GM19372 (cell line): ENCODE measurements at regions not wholly inside any gene's neighbourhood (a gene's known extent, or its start where the extent isn't known, plus 50 kb on each side); places are given as distances from the start of the nearest gene placed in this dataset.

Source experiments
- ATAC-seq: cut with Tn5 transposase; IDR thresholded peaks from one replicate; pipeline ENCODE4 v1.9.1; 2021; ENCODE audit warnings: mild to moderate bottlenecking, low read depth, moderate library complexity; ENCODE audit not compliant: unreplicated experiment

- ATAC-seq: no peak
These were observed 50.8 kb upstream of the JAG1 start for GRCh38 chr20:10724449-10725173.

GRCh38 chr20:10728873-10729670, 55.3 kb upstream of the JAG1 start:
- no peak for ATAC-seq

- ATAC-seq: no peak
These were observed 56.0 kb upstream of the JAG1 start for GRCh38 chr20:10729785-10730184.

GRCh38 chr20:10730629-10731183, 56.9 kb upstream of the JAG1 start:
- no peak for ATAC-seq

- ATAC-seq: no peak
These were observed 57.6 kb upstream of the JAG1 start for GRCh38 chr20:10731190-10731965.

- ATAC-seq: no peak
These were observed 59.3 kb upstream of the JAG1 start for GRCh38 chr20:10733122-10733521.

GRCh38 chr20:10735195-10735949, 61.6 kb upstream of the JAG1 start:
- ATAC-seq: no peak

- ATAC-seq: no peak
These were observed 65.3 kb upstream of the JAG1 start for GRCh38 chr20:10739134-10739533.

GRCh38 chr20:10739566-10739965, 65.8 kb upstream of the JAG1 start:
- ATAC-seq: no peak

GRCh38 chr20:10741060-10741459, 67.3 kb upstream of the JAG1 start:
- no peak for ATAC-seq

- ATAC-seq: no peak
These were observed 72.0 kb upstream of the JAG1 start for GRCh38 chr20:10745790-10746189.

GRCh38 chr20:10747019-10747418, 73.2 kb upstream of the JAG1 start:
- ATAC-seq: no peak

- ATAC-seq: no peak
These were observed 75.3 kb upstream of the JAG1 start for GRCh38 chr20:10749084-10749483.

GRCh38 chr20:10752206-10752605, 78.4 kb upstream of the JAG1 start:
- no peak for ATAC-seq

- no peak for ATAC-seq
These were observed 81.0 kb upstream of the JAG1 start for GRCh38 chr20:10754824-10755223.

- ATAC-seq: no peak
These were observed 84.6 kb upstream of the JAG1 start for GRCh38 chr20:10758446-10758845.

- ATAC-seq: no peak
These were observed 87.4 kb upstream of the JAG1 start for GRCh38 chr20:10761232-10761631.

- no peak for ATAC-seq
These were observed 88.0 kb upstream of the JAG1 start for GRCh38 chr20:10761786-10762185.

GRCh38 chr20:10762216-10762615, 88.4 kb upstream of the JAG1 start:
- no peak for ATAC-seq

GRCh38 chr20:10763112-10763511, 89.3 kb upstream of the JAG1 start:
- no peak for ATAC-seq
